ENCODE measurements at regions not wholly inside any gene's neighbourhood (a gene's known extent, or its start where the extent isn't known, plus 50 kb on each side); places are given as distances from the start of the nearest gene placed in this dataset.

DNA sequence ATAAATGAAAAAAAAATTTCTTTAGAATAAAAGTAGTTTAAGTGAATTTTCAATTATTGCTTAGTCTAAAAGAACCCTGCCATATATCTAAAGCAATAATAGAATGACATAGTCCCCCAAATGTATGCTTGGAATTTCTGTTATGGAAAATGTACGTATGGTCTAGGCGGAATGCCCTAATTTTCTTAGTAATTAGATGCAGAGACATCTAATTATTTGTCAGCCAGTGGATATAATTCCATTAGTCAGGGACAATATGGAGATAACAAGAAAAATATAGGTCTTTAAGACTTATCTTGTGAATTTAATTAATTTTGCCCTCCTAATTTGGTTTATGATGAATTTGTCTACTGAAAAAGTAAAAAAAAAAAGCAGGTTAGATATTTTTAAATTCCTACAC is 460.9 kb upstream of the SOX11 start:
- in situ Hi-C loops (cut with HindIII; ENCODE audit: low sequenced_read_pairs): no loop called here
- TF ChIP-seq, protein P1, sequence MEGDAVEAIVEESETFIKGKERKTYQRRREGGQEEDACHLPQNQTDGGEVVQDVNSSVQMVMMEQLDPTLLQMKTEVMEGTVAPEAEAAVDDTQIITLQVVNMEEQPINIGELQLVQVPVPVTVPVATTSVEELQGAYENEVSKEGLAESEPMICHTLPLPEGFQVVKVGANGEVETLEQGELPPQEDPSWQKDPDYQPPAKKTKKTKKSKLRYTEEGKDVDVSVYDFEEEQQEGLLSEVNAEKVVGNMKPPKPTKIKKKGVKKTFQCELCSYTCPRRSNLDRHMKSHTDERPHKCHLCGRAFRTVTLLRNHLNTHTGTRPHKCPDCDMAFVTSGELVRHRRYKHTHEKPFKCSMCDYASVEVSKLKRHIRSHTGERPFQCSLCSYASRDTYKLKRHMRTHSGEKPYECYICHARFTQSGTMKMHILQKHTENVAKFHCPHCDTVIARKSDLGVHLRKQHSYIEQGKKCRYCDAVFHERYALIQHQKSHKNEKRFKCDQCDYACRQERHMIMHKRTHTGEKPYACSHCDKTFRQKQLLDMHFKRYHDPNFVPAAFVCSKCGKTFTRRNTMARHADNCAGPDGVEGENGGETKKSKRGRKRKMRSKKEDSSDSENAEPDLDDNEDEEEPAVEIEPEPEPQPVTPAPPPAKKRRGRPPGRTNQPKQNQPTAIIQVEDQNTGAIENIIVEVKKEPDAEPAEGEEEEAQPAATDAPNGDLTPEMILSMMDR (IDR thresholded peaks at IDR 0.05; ENCODE audit: low read depth, low read length): no peak
- no peak overlapping the region for H3K4me3 ChIP-seq (ENCODE audit: low read depth, low read length)
- DNase-seq (ENCODE audit: low read depth, low spot score): no peak

DNA sequence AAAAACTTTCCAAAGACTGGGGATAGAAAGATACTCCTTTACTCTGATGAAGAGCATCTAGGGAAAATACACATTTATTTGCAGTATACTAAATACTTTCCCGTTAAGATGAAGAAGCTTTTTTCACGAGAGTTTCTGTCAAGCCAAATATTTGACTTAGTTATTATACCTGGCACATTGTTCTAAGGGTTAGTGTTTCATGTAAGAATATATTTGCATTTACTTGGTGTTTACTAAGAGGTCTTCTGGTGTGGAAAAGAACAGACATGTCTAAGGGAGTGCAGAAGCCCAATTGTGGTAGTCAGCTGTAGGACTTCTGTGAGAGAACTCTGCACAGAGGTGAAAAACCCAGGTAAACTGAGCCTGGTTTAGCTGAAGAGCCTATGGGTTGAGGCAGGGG is 457.6 kb upstream of the SOX11 start:
- TF ChIP-seq, protein P1 (IDR thresholded peaks at IDR 0.05; ENCODE audit: low read depth, low read length): no peak
- in situ Hi-C loops (cut with HindIII; ENCODE audit: low sequenced_read_pairs): no loop called here
- DNase-seq (ENCODE audit: low read depth, low spot score): no peak
- H3K4me3 ChIP-seq (ENCODE audit: low read depth, low read length): no peak overlapping the region

DNA sequence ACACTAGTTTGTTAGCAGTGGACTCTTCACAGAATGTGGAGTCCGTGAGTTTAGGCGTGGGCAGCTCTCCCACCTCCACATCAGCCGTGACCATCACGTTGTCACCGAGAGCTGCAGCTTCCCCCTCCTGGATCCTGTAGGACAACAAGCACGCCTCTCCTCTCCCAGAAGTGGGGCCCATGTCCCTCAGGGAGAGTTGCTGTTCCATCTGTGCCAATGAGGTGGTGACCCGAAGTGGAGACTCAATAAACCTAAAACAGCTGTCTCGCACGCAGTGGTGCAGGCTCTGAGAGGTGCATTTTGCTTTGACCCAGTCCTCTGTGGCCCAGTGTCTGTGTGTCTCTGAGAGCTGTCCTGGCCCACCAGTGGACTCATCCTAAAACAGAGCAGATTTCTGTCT is 456.5 kb upstream of the SOX11 start:
- H3K4me3 ChIP-seq (ENCODE audit: low read depth, low read length): no peak overlapping the region
- TF ChIP-seq, protein P1 (IDR thresholded peaks at IDR 0.05; ENCODE audit: low read depth, low read length): no peak
- in situ Hi-C loops (cut with HindIII; ENCODE audit: low sequenced_read_pairs): no loop called here
- no peak for DNase-seq (ENCODE audit: low read depth, low spot score)

DNA sequence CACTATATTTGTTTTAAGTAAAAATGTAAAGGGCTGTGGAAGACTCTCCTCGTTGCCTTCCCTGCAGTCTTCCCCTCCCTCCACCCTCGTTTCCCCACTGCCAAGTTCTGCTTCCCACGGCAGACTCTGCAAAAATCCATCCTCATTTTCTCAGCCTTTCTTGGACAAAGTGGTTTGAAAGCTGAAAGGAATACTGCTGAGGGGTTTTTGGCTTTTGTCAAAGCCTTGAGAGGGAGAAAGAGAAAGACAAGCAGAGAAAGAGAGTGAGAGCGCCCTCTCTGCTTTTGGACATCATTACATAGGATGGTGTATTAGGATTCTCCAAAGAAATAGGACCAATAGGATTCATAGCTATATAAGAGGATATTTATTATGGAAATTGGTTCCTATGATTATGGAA is 455.9 kb upstream of the SOX11 start:
- TF ChIP-seq, protein P1 (IDR thresholded peaks at IDR 0.05; ENCODE audit: low read depth, low read length): peak; percentile 7
- no peak overlapping the region for H3K4me3 ChIP-seq (ENCODE audit: low read depth, low read length)
- in situ Hi-C loops (cut with HindIII; ENCODE audit: low sequenced_read_pairs): no loop called here
- DNase-seq (ENCODE audit: low read depth, low spot score): no peak

DNA sequence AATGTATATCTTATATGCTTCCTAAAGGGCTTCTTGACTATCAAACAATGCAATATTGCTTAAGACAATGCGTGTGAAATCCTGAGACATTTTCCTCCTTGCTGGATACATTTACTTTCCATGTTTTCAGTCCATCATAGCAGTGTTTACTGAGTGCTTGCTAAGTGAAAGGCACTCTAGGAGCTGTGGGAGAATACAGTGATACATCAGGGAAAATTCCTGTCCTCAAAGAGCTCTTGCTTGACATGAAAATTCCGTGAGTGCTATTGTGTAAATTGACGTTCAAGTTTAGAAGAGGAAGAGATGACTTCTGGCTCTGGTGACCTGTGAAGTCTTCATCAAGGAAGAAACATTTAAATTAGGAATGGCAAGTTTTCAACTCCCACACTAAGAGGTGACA is 449.4 kb upstream of the SOX11 start:
- in situ Hi-C loops (cut with HindIII; ENCODE audit: low sequenced_read_pairs): no loop called here
- TF ChIP-seq, protein P1 (IDR thresholded peaks at IDR 0.05; ENCODE audit: low read depth, low read length): no peak
- H3K4me3 ChIP-seq (ENCODE audit: low read depth, low read length): no peak overlapping the region
- no peak for DNase-seq (ENCODE audit: low read depth, low spot score)

DNA sequence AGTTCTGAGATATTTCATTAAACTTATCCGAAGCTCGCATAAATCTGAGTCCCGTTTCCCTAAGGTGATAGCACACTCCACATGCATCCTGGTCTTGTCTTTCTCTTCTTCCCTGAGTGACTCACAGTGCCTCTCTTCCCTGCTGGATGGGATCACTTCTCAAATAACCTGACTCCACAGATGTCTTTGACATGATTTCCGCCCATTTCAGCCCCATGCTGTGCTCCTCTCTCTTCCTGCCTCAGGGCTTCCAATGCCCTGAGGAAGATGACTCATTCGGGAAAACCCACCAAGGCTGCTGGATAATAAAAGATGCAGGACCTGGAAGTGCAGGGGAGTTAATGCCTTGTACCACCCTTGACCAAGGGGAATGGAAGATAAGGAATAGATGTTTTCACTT is 441.7 kb upstream of the SOX11 start:
- no peak overlapping the region for H3K4me3 ChIP-seq (ENCODE audit: low read depth, low read length)
- peak; percentile 85 for DNase-seq (ENCODE audit: low read depth, low spot score)
- in situ Hi-C loops (cut with HindIII; ENCODE audit: low sequenced_read_pairs): no loop called here
- TF ChIP-seq, protein P1 (IDR thresholded peaks at IDR 0.05; ENCODE audit: low read depth, low read length): no peak

GRCh38 chr2:5253263-5253662 is 438.9 kb upstream of the SOX11 start:
- in situ Hi-C loops (cut with HindIII; ENCODE audit: low sequenced_read_pairs): no loop called here
- no peak overlapping the region for H3K4me3 ChIP-seq (ENCODE audit: low read depth, low read length)
- TF ChIP-seq, protein P1 (IDR thresholded peaks at IDR 0.05; ENCODE audit: low read depth, low read length): no peak
- no peak for DNase-seq (ENCODE audit: low read depth, low spot score)
